ENCODE measurements at regions not wholly inside any gene's neighbourhood (a gene's known extent, or its start where the extent isn't known, plus 50 kb on each side); places are given as distances from the start of the nearest gene placed in this dataset.

DNA sequence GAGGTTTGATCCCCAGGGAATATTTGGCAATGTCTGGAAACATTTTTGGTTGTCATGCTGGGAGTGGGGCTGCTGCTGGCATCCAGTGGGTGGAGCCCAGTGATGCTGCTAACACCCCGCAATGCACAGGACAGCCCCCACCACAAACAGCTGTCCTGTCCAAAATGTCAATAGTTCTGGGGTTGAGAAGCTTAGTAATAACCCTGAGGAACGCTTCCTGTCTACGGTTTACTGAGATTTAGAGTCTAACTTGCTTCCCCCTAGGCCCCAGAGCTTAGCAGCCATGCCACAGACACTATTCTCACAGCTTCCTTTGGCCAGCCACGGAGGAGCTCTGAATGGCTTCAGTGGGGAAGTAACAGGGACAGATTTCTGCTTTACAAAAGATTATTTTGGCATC lies 66.5 kb downstream of the MSX2 start:
- no peak for DNase-seq (ENCODE audit: low spot score)
- TF ChIP-seq, protein P1, sequence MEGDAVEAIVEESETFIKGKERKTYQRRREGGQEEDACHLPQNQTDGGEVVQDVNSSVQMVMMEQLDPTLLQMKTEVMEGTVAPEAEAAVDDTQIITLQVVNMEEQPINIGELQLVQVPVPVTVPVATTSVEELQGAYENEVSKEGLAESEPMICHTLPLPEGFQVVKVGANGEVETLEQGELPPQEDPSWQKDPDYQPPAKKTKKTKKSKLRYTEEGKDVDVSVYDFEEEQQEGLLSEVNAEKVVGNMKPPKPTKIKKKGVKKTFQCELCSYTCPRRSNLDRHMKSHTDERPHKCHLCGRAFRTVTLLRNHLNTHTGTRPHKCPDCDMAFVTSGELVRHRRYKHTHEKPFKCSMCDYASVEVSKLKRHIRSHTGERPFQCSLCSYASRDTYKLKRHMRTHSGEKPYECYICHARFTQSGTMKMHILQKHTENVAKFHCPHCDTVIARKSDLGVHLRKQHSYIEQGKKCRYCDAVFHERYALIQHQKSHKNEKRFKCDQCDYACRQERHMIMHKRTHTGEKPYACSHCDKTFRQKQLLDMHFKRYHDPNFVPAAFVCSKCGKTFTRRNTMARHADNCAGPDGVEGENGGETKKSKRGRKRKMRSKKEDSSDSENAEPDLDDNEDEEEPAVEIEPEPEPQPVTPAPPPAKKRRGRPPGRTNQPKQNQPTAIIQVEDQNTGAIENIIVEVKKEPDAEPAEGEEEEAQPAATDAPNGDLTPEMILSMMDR (IDR thresholded peaks at IDR 0.05) = no peak
- no peak overlapping the region for H3K4me3 ChIP-seq
- H3K27ac ChIP-seq = no peak overlapping the region

DNA sequence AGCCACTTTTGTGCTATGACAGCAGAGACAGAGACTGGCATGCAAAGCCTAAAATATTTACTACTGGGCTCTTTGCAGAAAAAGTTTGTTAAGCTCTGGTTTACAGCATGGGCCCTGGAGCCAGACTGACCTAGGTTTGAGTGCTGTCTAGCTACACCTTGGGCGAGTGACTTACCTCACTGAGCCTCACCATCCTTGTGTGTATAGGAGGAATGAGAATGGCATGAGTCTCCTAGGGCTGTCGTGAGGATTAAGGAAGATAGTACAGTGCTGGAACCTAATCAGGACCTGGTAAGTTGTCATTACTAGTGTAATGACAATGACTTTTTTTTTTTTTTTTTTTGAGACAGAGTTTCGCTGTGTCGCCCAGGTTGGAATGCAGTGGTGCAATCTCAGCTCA lies 65.2 kb downstream of the MSX2 start:
- DNase-seq (ENCODE audit: low spot score) = no peak
- H3K4me3 ChIP-seq = no peak overlapping the region
- no peak overlapping the region for H3K27ac ChIP-seq
- TF ChIP-seq, protein P1 (IDR thresholded peaks at IDR 0.05) = no peak

DNA sequence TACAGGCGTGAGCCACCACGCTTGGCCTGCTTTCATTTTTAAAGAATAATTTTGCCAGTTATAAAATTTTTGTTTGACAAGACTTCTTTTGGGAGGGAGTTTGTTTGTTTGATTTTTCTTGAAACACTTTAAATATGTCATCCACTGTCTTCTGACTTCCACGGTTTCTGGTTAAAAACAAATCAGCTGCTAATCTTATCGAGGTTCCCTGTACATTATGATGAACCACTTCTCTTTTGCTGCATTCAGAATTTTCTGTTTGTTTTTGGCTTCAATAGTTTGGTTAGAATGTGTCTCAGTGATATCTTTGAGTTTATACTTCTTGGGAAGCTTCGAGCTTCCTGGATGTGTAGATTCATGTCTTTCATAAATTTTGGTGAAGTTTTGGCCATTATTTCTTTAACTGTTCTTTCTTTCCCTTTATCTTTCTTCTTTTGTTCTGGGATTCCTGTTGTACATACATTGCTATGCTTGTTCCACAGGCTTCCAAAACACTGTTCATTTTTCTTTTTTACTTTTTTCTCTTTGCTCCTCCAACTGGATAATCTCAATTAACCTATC lies 60.8 kb downstream of the MSX2 start:
- no peak overlapping the region for H3K4me3 ChIP-seq
- H3K27ac ChIP-seq = no peak overlapping the region
- no peak for DNase-seq (ENCODE audit: low spot score)
- TF ChIP-seq, protein P1 (IDR thresholded peaks at IDR 0.05) = no peak

Measured in coronary artery (tissue), 2 donors.